SH-SY5Y (cell line): ENCODE measurements at regions not wholly inside any gene's neighbourhood (a gene's known extent, or its start where the extent isn't known, plus 50 kb on each side); places are given as distances from the start of the nearest gene placed in this dataset.

Experiments used
- GATA2 ChIP-seq: IDR thresholded peaks from 2 replicates; pipeline ENCODE4 v1.6.1; 2011; ENCODE audit warnings: mild to moderate bottlenecking, low read depth, low read length
- GATA3 ChIP-seq: IDR thresholded peaks from 2 replicates; pipeline ENCODE4 v1.6.1; 2011; ENCODE audit warnings: low read depth, mild to moderate bottlenecking, low read length, moderate library complexity

DNA sequence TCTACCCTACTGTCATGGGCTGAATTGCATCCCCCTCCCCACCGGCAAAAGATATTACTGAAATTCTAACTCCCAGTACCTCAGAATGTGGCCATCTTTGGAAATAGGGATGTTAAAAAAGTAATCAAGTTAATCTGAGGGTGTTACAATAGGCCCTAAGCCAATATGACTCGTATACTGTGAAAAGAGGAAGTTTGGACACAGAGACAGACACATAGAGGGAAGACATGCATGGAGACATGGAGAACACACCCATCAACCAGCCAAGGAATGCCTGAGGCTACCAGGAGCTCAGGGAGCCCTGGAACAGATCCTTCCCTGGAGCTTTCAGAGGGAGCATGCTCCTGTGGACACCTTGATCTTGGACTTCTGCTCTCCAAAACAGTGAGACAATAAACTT, 138.2 kb upstream of the ADO start:
- TF ChIP-seq GATA2 (no peak), GATA3 (no peak)
